Endothelial cell of umbilical vein (primary cell): ENCODE measurements at regions not wholly inside any gene's neighbourhood (a gene's known extent, or its start where the extent isn't known, plus 50 kb on each side); places are given as distances from the start of the nearest gene placed in this dataset.

Experiments
- BruUV-seq: library from RNA; stranded (reverse); fragments of 400-500 nt; replicated peaks from 2 replicates; lab custom pipeline; 2021; lab: Mats Ljungman, UMichigan
- CTCF ChIA-PET: fragments of 300-600, 350-600 bp; sonication (Branson Sonifier 250); formaldehyde crosslinking; loops from one replicate; lab custom pipeline; 2021; ENCODE audit warnings: antibody characterized with exemption, inconsistent platforms; lab: Charles Lee
- POLR2A ChIA-PET: fragments of 300-600, 350-600 bp; sonication (Branson Sonifier 250); formaldehyde crosslinking; loops from one replicate; lab custom pipeline; 2021; ENCODE audit warnings: antibody characterized with exemption, inconsistent platforms; lab: Charles Lee
- DNase-seq: peaks from one replicate; pipeline ENCODE4 v3.0.0-alpha.2; 2011; ENCODE audit warnings: low read depth, low spot score
- FAIRE-seq: peaks from 2 replicates; lab custom pipeline; 2011; peaks lifted over from hg19 to GRCh38; lab: Jason Lieb, UNC
- H2AFZ ChIP-seq: 2 replicates; pipeline ENCODE4 v1.6.0; 2012; ENCODE audit warnings: low read depth, low read length, control low read depth, inconsistent platforms
- H3K27ac ChIP-seq: 2 replicates; pipeline ENCODE4 v1.5.1; 2011; ENCODE audit warnings: low read depth, mild to moderate bottlenecking, control low read depth, low read length, moderate library complexity; ENCODE audit not compliant: insufficient read depth
- H3K27me3 ChIP-seq, 2 experiments: 2 replicates each; pipeline versions ENCODE4 v1.6.0 to v1.6.1; 2011; ENCODE audit warnings: low read length in 2 of 2, mixed read lengths in 1 of 2; ENCODE audit not compliant: control insufficient read depth in 2 of 2, insufficient read depth in 2 of 2
- H3K36me3 ChIP-seq, 2 experiments: 2 replicates in 1 of 2; 3 replicates in 1 of 2; pipeline ENCODE4 v1.5.1; 2011; ENCODE audit warnings: low read length in 2 of 2, mild to moderate bottlenecking in 1 of 2, moderate library complexity in 1 of 2; ENCODE audit not compliant: control insufficient read depth in 2 of 2, insufficient read depth in 2 of 2; ENCODE audit errors: extremely low read depth in 1 of 2
- H3K4me1 ChIP-seq: 3 replicates; pipeline ENCODE4 v1.5.1; 2011; ENCODE audit warnings: mild to moderate bottlenecking, low read length; ENCODE audit not compliant: control insufficient read depth, insufficient read depth; ENCODE audit errors: extremely low read depth
- H3K4me2 ChIP-seq: 2 replicates; pipeline ENCODE4 v1.6.1; 2011; ENCODE audit warnings: low read length, control low read depth, mixed read lengths; ENCODE audit not compliant: insufficient read depth
- H3K4me3 ChIP-seq, 3 experiments: fragments of 200-600 bp in 1 of 3; sonication (generic), shearing (Covaris generic) in 1 of 3; replicated peaks in 1 of 3; 2 replicates each; pipeline ENCODE4 v1.5.1; 2011 to 2016; ENCODE audit warnings: control low read depth in 3 of 3, low read length in 3 of 3, mild to moderate bottlenecking in 2 of 3, inconsistent platforms in 1 of 3, low read depth in 1 of 3, moderate library complexity in 1 of 3; ENCODE audit not compliant: insufficient read depth in 1 of 3
- H3K79me2 ChIP-seq: 2 replicates; pipeline ENCODE4 v1.6.0; 2012; ENCODE audit warnings: low read length, inconsistent platforms; ENCODE audit not compliant: control insufficient read depth, insufficient read depth
- H3K9ac ChIP-seq: replicated peaks from 2 replicates; pipeline ENCODE3; 2011; ENCODE audit warnings: low read length, control low read depth; ENCODE audit not compliant: insufficient read depth; ENCODE audit errors: extremely low read depth
- H3K9me1 ChIP-seq: replicated peaks from 3 replicates; pipeline ENCODE4 v1.6.0; 2011; ENCODE audit warnings: mild to moderate bottlenecking, low read length; ENCODE audit not compliant: control insufficient read depth, insufficient read depth; ENCODE audit errors: extremely low read depth
- H3K9me3 ChIP-seq: replicated peaks from 2 replicates; pipeline ENCODE4 v1.5.1; 2012; ENCODE audit warnings: low read length, inconsistent platforms; ENCODE audit not compliant: control insufficient read depth, insufficient read depth
- H4K20me1 ChIP-seq: replicated peaks from 2 replicates; pipeline ENCODE3; 2011; ENCODE audit warnings: mild to moderate bottlenecking, low read length; ENCODE audit not compliant: control insufficient read depth, insufficient read depth; ENCODE audit errors: extremely low read depth
- CTCF ChIP-seq, 2 donors: IDR thresholded peaks; 1 replicate in 1 of 2; 2 replicates in 1 of 2; pipeline ENCODE4 v1.5.1; 2011; ENCODE audit warnings: low read length in 2 of 2, mild to moderate bottlenecking in 2 of 2, moderate library complexity in 2 of 2, control low read depth in 1 of 2, inconsistent platforms in 1 of 2, low read depth in 1 of 2; ENCODE audit not compliant: insufficient read depth in 1 of 2; ENCODE audit errors: extremely low read depth in 1 of 2
- EZH2 ChIP-seq: IDR thresholded peaks from 2 replicates; pipeline ENCODE4 v1.6.1; 2012; ENCODE audit warnings: borderline replicate concordance, low read depth, mild to moderate bottlenecking, moderate library complexity, low read length, inconsistent platforms; ENCODE audit not compliant: severe bottlenecking
- FOS ChIP-seq: IDR thresholded peaks from 2 replicates; pipeline ENCODE4 v1.6.1; 2011; ENCODE audit warnings: mild to moderate bottlenecking, low read length, moderate library complexity, borderline replicate concordance; ENCODE audit not compliant: insufficient read depth
- GATA2 ChIP-seq: IDR thresholded peaks from 2 replicates; pipeline ENCODE4 v1.7.0; 2011; ENCODE audit warnings: low read depth, mild to moderate bottlenecking, moderate library complexity, mixed read lengths, low read length; ENCODE audit not compliant: insufficient read length, insufficient read depth
- JUN ChIP-seq: IDR thresholded peaks from 2 replicates; pipeline ENCODE4 v1.6.1; 2011; ENCODE audit warnings: borderline replicate concordance, low read depth; ENCODE audit not compliant: insufficient read length, insufficient read depth
- MAX ChIP-seq: IDR thresholded peaks from 2 replicates; pipeline ENCODE4 v1.6.1; 2011; ENCODE audit not compliant: insufficient read depth, insufficient read length
- MYC ChIP-seq: IDR thresholded peaks from one replicate; pipeline ENCODE4 v1.6.1; 2011; ENCODE audit warnings: mild to moderate bottlenecking, low read depth, low read length
- POLR2A ChIP-seq: IDR thresholded peaks from 2 replicates; pipeline ENCODE4 v1.6.1; 2012; ENCODE audit warnings: low read depth, mild to moderate bottlenecking, control low read depth, low read length
- POLR2AphosphoS5 ChIP-seq: IDR thresholded peaks from 2 replicates; pipeline ENCODE4 v1.6.1; 2012; ENCODE audit warnings: low read depth, mild to moderate bottlenecking, control low read depth, low read length, moderate library complexity; ENCODE audit not compliant: insufficient read depth
- dilution Hi-C: fragments of 300-500 bp; cut with MboI; formaldehyde crosslinking; loops from one replicate; pipeline ENCODE4 v1.15.0; 2019; ENCODE audit warnings: low sequenced_read_pairs; ENCODE audit not compliant: extremely low pct_ligation_motif_present
- intact Hi-C: fragments of 100-400 bp; cut with micrococcal nuclease; formaldehyde crosslinking; loops from one replicate; pipeline ENCODE4 v1.10.0; 2022

GRCh38 chr9:118967901-118968300 lies 401.3 kb downstream of the BRINP1 start:
- Histone ChIP-seq H3K27ac (no peak overlapping the region), H3K9ac (no peak overlapping the region), H3K9me1 (no peaks in the 10 kb centered on the region), H2AFZ (no peak overlapping the region), H3K4me1 (no peaks in the 10 kb centered on the region), H3K9me3 (peaks cover 2% of the 10 kb centered on the region), H3K4me2 (no peak overlapping the region), H4K20me1 (no peaks in the 10 kb centered on the region), H3K36me3 (no peaks in the 10 kb centered on the region), H3K27me3 (no peaks in the 10 kb centered on the region), H3K79me2 (no peaks in the 10 kb centered on the region), H3K4me3 (no peak overlapping the region)
- no TSS peak for BruUV-seq
- TF ChIP-seq MAX (no peak), EZH2 (no peak), FOS (no peak), POLR2A (no peak), JUN (no peak), POLR2AphosphoS5 (no peak), GATA2 (no peak), CTCF (IDR thresholded peaks at IDR 0.05; ENCODE audit: extremely low read depth in 1 of 2, insufficient read depth in 1 of 2, low read depth in 1 of 2, low read length in 2 of 2) (no peak), MYC (no peak)
- intact Hi-C loops: no loop called here
- dilution Hi-C loops: no loop called here
- no peak for DNase-seq
- ChIA-PET POLR2A (no interaction called here), CTCF (no interaction called here)
- no peak for FAIRE-seq
